ENCODE measurements at regions not wholly inside any gene's neighbourhood (a gene's known extent, or its start where the extent isn't known, plus 50 kb on each side); places are given as distances from the start of the nearest gene placed in this dataset.

- no peak for DNase-seq
Observed at GRCh38 chr2:71832388-71832787, 315.3 kb downstream of the CYP26B1 start.

- DNase-seq, result no peak
Observed at GRCh38 chr2:71831193-71831577, 316.5 kb downstream of the CYP26B1 start.

GRCh38 chr2:71830497-71831192 is 317.0 kb downstream of the CYP26B1 start:
- no peak for DNase-seq

- DNase-seq, result no peak
Observed at GRCh38 chr2:71829008-71829407, 318.7 kb downstream of the CYP26B1 start.

- no peak for DNase-seq
Observed at GRCh38 chr2:71827973-71828372, 319.7 kb downstream of the CYP26B1 start.

GRCh38 chr2:71827524-71827901 is 320.1 kb downstream of the CYP26B1 start:
- DNase-seq, result no peak

- DNase-seq, result no peak
Observed at GRCh38 chr2:71826826-71827523, 320.7 kb downstream of the CYP26B1 start.

- no peak for DNase-seq
Observed at GRCh38 chr2:71826299-71826698, 321.4 kb downstream of the CYP26B1 start.

GRCh38 chr2:71824436-71824835 is 323.2 kb downstream of the CYP26B1 start:
- DNase-seq, result no peak

- no peak for DNase-seq
Observed at GRCh38 chr2:71823526-71823925, 324.1 kb downstream of the CYP26B1 start.

GRCh38 chr2:71822463-71822862 is 325.2 kb downstream of the CYP26B1 start:
- no peak for DNase-seq

GRCh38 chr2:71821856-71822255 is 325.8 kb downstream of the CYP26B1 start:
- DNase-seq, result no peak

- no peak for DNase-seq
Observed at GRCh38 chr2:71816815-71817214, 330.8 kb downstream of the CYP26B1 start.

- no peak for DNase-seq
Observed at GRCh38 chr2:71815701-71816474, 331.8 kb downstream of the CYP26B1 start.

- no peak for DNase-seq
Observed at GRCh38 chr2:71814885-71815284, 332.8 kb downstream of the CYP26B1 start.

GRCh38 chr2:71813807-71814470 is 333.7 kb downstream of the CYP26B1 start:
- no peak for DNase-seq

- no peak for DNase-seq
Observed at GRCh38 chr2:71813315-71813714, 334.3 kb downstream of the CYP26B1 start.

GRCh38 chr2:71812736-71813135 is 334.9 kb downstream of the CYP26B1 start:
- no peak for DNase-seq

- no peak for DNase-seq
Observed at GRCh38 chr2:71811726-71812125, 335.9 kb downstream of the CYP26B1 start.

- DNase-seq, result no peak
Observed at GRCh38 chr2:71811157-71811556, 336.5 kb downstream of the CYP26B1 start.

- no peak for DNase-seq
Observed at GRCh38 chr2:71807581-71808451, 339.8 kb downstream of the CYP26B1 start.

GRCh38 chr2:71806432-71806831 is 341.2 kb downstream of the CYP26B1 start:
- no peak for DNase-seq
